HG03565 (cell line): ENCODE measurements at regions not wholly inside any gene's neighbourhood (a gene's known extent, or its start where the extent isn't known, plus 50 kb on each side); places are given as distances from the start of the nearest gene placed in this dataset.

Experiments used
- ATAC-seq: cut with Tn5 transposase; IDR thresholded peaks from one replicate; pipeline ENCODE4 v1.9.1; 2021; ENCODE audit warnings: mild to moderate bottlenecking, moderate library complexity; ENCODE audit not compliant: unreplicated experiment

DNA sequence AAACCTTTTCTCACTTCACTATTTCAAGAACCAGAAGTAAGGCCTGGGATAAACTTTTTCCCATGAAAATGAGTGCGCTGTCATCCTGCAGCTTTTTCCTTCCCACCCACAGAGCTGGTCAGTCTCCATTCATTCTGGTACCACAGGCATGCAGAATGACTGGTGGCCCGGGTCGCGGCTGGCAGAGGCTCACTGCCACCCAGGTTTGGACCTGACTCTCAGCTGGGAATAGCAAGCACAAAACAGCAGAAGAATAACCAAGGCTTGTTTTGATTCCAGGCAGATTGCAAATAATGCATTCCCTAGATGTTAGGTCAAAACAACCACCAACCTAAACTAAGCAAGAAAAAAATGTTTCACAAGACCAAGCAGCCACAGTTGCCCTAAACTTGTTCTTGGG is 190.5 kb upstream of the NRP1 start:
- no peak for ATAC-seq

DNA sequence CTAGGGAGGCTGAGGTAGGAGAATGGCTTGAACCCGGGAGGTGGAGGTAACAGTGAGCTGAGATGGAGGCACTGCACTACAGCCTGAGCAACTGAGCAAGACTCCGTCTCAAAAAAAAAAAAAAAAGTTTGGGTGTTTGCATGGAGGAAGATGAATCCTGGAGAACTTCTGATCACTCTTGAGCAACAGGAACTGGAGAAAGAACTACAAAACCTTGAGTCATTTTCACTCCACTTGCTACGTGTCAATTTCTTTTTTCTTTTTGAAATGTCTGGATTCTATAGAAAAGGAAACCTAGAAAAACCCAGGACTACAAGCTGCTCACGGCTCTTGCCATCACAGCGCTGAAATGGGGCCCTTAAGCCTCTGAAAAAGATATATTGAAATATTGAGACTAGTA is 189.6 kb upstream of the NRP1 start:
- no peak for ATAC-seq

GRCh38 chr10:33523236-33523792 is 188.8 kb upstream of the NRP1 start:
- ATAC-seq, result no peak

DNA sequence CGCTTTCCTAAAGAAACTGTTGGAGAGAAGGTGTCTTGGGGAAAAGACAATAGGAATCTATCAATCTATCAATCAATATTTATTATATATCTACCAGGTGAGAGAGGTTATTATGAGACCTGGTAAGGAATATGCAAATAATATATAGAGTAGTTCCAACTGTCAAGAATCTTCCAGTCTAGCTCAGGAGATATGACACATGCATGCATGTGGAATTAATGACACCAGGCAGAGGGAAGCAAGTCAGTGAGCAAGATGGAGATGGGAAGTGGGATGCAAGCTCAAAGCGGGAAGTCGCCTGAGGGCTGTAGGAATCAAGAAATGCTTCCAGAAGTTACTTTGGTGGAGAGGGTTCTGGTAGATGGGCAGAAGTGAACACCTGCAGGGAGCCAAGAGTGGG is 187.4 kb upstream of the NRP1 start:
- no peak for ATAC-seq

GRCh38 chr10:33521062-33521461 is 186.6 kb upstream of the NRP1 start:
- ATAC-seq, result no peak

DNA sequence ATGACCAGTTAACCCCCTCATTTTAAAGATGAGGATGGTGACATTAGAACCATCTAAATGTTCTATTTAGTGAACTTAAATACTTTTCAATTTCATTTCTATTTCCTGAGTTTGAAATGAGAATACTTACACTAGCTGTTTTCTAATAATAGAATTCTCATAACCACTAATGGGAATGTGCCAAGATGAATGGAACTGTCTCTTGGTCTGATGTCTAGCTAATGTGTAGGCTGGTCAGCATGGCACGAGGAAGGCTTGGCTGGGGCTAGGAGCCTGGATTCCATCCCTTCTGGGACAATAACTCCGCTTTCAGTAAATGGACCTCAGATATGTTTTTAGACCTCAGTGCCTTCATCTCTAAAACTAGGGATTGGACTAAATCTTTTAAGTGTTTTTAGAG is 185.8 kb upstream of the NRP1 start:
- no peak for ATAC-seq

DNA sequence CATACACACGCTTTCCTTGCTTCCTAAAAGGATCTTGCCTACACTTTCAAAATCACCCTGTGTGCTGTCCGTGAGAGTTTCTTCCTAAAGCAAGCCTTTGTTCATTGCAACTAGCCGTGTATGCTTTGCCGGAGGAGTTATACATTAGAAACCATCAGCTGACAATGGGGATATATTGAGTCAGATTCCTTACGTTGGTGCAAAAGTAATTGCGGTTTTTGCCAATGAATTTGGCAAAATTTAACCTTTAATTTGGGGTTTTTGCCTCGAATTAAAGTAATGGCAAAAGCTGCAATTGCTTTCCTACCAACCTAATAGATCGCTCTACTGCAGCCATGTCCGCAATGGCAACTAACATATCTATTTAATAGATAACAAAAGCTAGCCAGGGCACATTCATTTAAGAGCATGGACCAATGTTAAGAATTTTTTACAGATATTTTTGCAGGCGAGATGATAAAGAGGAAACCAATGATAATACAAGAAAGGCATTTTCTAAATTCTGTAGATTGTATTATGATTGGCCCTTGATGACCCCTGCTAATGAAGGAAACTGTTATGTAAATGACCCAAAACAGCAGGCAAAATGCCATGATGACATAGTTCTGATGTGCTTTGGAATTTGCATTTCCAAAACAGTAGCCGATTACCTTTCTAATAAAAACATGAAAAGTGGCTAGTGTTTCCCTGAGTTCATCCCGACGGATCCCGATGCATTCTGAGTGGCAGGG is 184.8 kb upstream of the NRP1 start:
- no peak for ATAC-seq

DNA sequence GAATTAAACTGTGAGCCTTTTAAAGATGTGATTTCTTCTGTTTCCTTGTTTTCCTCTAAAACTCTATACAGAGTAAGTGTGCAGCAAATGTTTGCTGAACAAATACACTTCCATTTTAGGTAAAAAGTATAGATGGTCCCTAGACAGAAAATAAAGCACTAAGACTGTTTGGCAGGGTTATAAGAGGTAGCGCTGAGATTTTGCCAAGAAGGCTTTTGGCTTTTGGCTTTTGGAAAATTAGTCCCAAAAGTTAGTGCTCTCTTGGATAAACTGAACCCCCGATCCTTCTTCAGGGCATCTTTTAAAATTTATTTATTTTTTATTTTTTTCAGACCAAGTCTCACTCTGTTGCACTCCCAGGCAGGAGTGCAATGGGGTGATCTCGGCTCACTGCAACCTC is 175.7 kb upstream of the NRP1 start:
- ATAC-seq, result no peak

DNA sequence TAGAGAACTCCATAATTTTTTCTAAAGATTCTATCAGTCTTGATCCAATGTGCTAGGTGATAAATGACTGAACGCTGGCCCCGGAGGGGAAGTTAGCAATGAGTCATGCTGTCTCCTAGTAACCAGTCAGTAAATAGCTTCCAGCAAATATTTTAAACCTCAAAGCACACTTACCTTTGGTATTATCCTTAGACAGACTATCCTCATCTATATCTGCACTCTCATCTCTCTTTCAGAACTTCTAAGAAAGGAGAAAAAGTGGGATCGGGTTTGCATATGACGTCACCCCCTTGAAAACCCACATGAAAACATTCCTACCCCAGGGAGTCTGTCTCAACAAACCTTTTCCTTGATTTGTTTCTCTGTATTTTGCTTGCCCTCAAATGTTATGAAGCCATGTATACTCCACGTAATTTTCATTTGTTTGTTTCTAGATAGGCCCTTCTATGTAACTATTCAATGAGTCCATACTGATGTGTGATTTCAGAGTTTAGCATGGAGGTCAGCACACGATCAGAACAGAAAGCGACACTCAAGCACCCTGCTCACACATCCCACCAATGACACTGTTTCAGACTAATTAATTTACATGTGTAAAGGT is 174.9 kb upstream of the NRP1 start:
- peak; percentile 83 for ATAC-seq

- ATAC-seq, result no peak
These were observed 173.4 kb upstream of the NRP1 start for GRCh38 chr10:33507662-33508425.

- ATAC-seq, result peak; percentile 86
These were observed 172.6 kb upstream of the NRP1 start for GRCh38 chr10:33506838-33507661.

DNA sequence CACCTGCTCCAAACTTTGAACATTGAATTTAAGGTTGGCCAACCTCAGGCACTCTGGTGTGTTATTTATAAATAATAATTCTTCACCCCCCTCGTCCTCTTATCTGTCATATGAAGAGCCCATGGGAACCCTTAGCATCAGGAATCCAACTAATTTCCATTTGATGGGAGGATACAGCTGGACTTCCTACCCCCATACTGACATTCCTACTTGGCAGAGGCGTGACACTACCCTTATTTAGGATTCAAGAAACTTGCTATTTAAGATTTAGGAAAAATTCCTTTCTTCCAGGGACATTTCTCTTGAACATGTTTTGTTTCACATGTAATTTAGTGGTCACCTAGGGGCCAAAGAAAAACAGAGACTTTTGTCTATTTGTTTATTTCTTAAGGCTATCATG is 171.9 kb upstream of the NRP1 start:
- ATAC-seq, result no peak

- ATAC-seq, result no peak
These were observed 166.7 kb upstream of the NRP1 start for GRCh38 chr10:33501161-33501560.

GRCh38 chr10:33498391-33498891 is 164.0 kb upstream of the NRP1 start:
- no peak for ATAC-seq

DNA sequence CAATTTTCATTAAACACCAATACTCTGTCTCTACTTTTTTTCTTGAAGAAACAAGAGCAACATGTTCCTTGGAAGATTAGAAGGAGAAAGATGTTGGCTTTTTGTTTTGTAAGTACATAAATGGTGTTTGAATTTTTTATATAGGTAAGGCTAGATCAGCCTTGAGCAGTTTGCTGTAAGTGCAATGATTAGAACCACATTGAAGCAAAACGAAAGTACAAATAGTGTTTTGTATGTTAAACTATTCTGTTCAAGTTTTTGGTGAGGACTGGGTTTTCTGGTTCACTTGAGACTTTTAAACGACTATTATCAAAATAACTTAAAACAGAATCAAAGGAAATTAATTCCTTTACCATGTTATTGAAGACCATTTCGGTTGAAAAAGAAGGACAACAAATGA is 162.9 kb upstream of the NRP1 start:
- ATAC-seq, result no peak

GRCh38 chr10:33496096-33496495 is 161.6 kb upstream of the NRP1 start:
- no peak for ATAC-seq

- ATAC-seq, result no peak
These were observed 160.3 kb upstream of the NRP1 start for GRCh38 chr10:33494694-33495265.

- ATAC-seq, result no peak
These were observed 159.5 kb upstream of the NRP1 start for GRCh38 chr10:33493978-33494377.

DNA sequence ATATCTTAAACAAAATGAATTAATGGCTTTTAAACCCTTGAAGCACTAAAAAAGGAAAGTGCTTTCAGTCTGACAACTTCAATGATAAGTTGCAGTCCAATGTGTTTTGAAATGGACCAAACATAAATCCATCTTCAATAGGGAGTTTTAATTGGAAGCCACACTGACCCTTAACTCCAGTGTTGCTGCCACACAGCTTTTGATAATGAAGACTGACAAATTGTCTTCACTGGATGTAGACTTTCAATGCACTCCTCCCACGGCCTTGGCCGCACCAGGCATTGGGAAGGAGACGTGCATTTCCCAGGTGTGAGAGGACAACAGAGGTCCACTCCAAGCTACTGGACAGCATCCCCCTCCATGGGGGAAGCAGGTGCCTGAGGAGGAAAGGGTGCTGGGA is 159.0 kb upstream of the NRP1 start:
- ATAC-seq, result no peak

DNA sequence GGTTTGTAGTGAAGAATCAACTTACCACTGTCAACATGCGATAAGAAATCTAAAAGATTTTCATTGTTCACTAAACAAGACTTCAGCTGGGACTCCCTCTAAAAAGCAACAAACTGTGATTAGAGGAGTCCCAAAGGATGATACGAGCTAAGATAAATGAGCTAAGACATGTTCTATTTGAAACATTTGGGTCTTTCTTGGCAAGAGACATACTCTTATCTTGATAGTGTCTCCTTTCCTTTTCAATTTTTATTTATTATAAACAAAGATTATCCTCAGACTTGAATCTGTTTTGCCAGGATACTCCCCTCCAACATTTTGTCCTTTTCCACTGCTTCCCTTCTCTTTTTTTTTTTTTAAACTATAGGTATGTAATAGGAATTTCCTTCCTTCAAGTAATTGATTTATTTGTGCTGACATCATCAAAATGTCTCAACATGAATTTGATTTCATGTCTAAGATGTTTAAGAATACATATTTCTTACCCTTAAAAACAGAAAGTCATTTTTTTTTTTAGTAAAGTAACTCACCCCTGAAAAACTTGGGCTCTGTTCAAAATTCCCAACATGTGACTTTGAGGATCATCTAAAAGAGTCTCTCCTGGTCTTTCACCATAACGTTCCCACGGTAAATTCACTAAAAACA is 158.4 kb upstream of the NRP1 start:
- ATAC-seq, result no peak
